ENCODE measurements at regions not wholly inside any gene's neighbourhood (a gene's known extent, or its start where the extent isn't known, plus 50 kb on each side); places are given as distances from the start of the nearest gene placed in this dataset.

GRCh38 chr4:22573198-22573597 is 57.3 kb upstream of the ADGRA3 start:
- Mint-ChIP-seq H3K27ac (no peak overlapping the region), H3K27me3 (no peaks in the 10 kb centered on the region), H3K36me3 (no peaks in the 10 kb centered on the region), H3K4me3 (no peak overlapping the region), H3K4me1 (no peaks in the 10 kb centered on the region), H3K9me3 (peaks cover 3 to 25% (median 9%) of the 10 kb centered on the region in 7 donors)
- Histone ChIP-seq H3K36me3 (ENCODE audit: control insufficient read depth, insufficient read depth, low read length) (no peaks in the 10 kb centered on the region), H3K27me3 (ENCODE audit: control insufficient read depth, insufficient read depth, low read length) (no peaks in the 10 kb centered on the region), H3K4me3 (ENCODE audit: low read depth, low read length) (no peak overlapping the region), H3K4me1 (ENCODE audit: control insufficient read depth, insufficient read depth, low read length, poor library complexity, severe bottlenecking) (no peaks in the 10 kb centered on the region), H3K27ac (ENCODE audit: insufficient read depth, low read length, poor library complexity, severe bottlenecking) (no peak overlapping the region), H3K9me3 (ENCODE audit: control insufficient read depth in 2 of 2, low read length in 2 of 2) (peaks cover 6 to 15% of the 10 kb centered on the region in 2 experiments)
- DNase-seq (no peak), ATAC-seq (ENCODE audit: low read depth in 2 of 2) (no peak)

GRCh38 chr4:22573641-22574040 is 57.8 kb upstream of the ADGRA3 start:
- H3K9me3 ChIP-seq (ENCODE audit: control insufficient read depth in 2 of 2, low read length in 2 of 2): peaks cover 6 to 15% of the 10 kb centered on the region in 2 experiments
- H3K9me3 Mint-ChIP-seq: peaks cover 3 to 25% (median 9%) of the 10 kb centered on the region in 7 donors
- no peak overlapping the region for H3K27ac Mint-ChIP-seq
- ATAC-seq (ENCODE audit: low read depth in 2 of 2) (no peak), DNase-seq (no peak)
- no peaks in the 10 kb centered on the region for H3K27me3 ChIP-seq (ENCODE audit: control insufficient read depth, insufficient read depth, low read length)
- no peak overlapping the region for H3K27ac ChIP-seq (ENCODE audit: insufficient read depth, low read length, poor library complexity, severe bottlenecking)
- H3K4me3 Mint-ChIP-seq: no peak overlapping the region
- no peak overlapping the region for H3K4me3 ChIP-seq (ENCODE audit: low read depth, low read length)
- H3K36me3 Mint-ChIP-seq: no peaks in the 10 kb centered on the region
- no peaks in the 10 kb centered on the region for H3K27me3 Mint-ChIP-seq
- no peaks in the 10 kb centered on the region for H3K4me1 Mint-ChIP-seq
- H3K4me1 ChIP-seq (ENCODE audit: control insufficient read depth, insufficient read depth, low read length, poor library complexity, severe bottlenecking): no peaks in the 10 kb centered on the region
- no peaks in the 10 kb centered on the region for H3K36me3 ChIP-seq (ENCODE audit: control insufficient read depth, insufficient read depth, low read length)

- no peak overlapping the region for H3K27ac Mint-ChIP-seq
- H3K36me3 Mint-ChIP-seq: no peaks in the 10 kb centered on the region
- Histone ChIP-seq H3K4me1 (ENCODE audit: control insufficient read depth, insufficient read depth, low read length, poor library complexity, severe bottlenecking) (no peaks in the 10 kb centered on the region), H3K4me3 (ENCODE audit: low read depth, low read length) (no peak overlapping the region), H3K36me3 (ENCODE audit: control insufficient read depth, insufficient read depth, low read length) (no peaks in the 10 kb centered on the region), H3K27me3 (ENCODE audit: control insufficient read depth, insufficient read depth, low read length) (no peaks in the 10 kb centered on the region), H3K27ac (ENCODE audit: insufficient read depth, low read length, poor library complexity, severe bottlenecking) (no peak overlapping the region), H3K9me3 (ENCODE audit: control insufficient read depth in 2 of 2, low read length in 2 of 2) (peaks cover 6 to 15% of the 10 kb centered on the region in 2 experiments)
- DNase-seq (no peak), ATAC-seq (ENCODE audit: low read depth in 2 of 2) (no peak)
- H3K4me3 Mint-ChIP-seq: no peak overlapping the region
- no peaks in the 10 kb centered on the region for H3K27me3 Mint-ChIP-seq
- peaks cover 3 to 17% (median 9%) of the 10 kb centered on the region in 7 donors for H3K9me3 Mint-ChIP-seq
- H3K4me1 Mint-ChIP-seq: no peaks in the 10 kb centered on the region
Observed at GRCh38 chr4:22574424-22574823, 58.6 kb upstream of the ADGRA3 start.

- peaks cover 3 to 15% of the 10 kb centered on the region in 2 experiments for H3K9me3 ChIP-seq (ENCODE audit: control insufficient read depth in 2 of 2, low read length in 2 of 2)
- Mint-ChIP-seq H3K9me3 (peaks cover 3 to 15% (median 9%) of the 10 kb centered on the region in 7 donors), H3K27ac (no peak overlapping the region), H3K36me3 (no peaks in the 10 kb centered on the region), H3K4me1 (no peaks in the 10 kb centered on the region), H3K27me3 (no peaks in the 10 kb centered on the region), H3K4me3 (no peak overlapping the region)
- DNase-seq (no peak), ATAC-seq (ENCODE audit: low read depth in 2 of 2) (no peak)
- no peak overlapping the region for H3K27ac ChIP-seq (ENCODE audit: insufficient read depth, low read length, poor library complexity, severe bottlenecking)
- no peaks in the 10 kb centered on the region for H3K4me1 ChIP-seq (ENCODE audit: control insufficient read depth, insufficient read depth, low read length, poor library complexity, severe bottlenecking)
- H3K4me3 ChIP-seq (ENCODE audit: low read depth, low read length): no peak overlapping the region
- H3K36me3 ChIP-seq (ENCODE audit: control insufficient read depth, insufficient read depth, low read length): no peaks in the 10 kb centered on the region
- H3K27me3 ChIP-seq (ENCODE audit: control insufficient read depth, insufficient read depth, low read length): no peaks in the 10 kb centered on the region
Observed at GRCh38 chr4:22574880-22575279, 59.0 kb upstream of the ADGRA3 start.

GRCh38 chr4:22587253-22587652 is 71.4 kb upstream of the ADGRA3 start:
- H3K4me3 ChIP-seq (ENCODE audit: low read depth, low read length): no peak overlapping the region
- no peaks in the 10 kb centered on the region for H3K36me3 Mint-ChIP-seq
- H3K36me3 ChIP-seq (ENCODE audit: control insufficient read depth, insufficient read depth, low read length): no peaks in the 10 kb centered on the region
- no peaks in the 10 kb centered on the region for H3K9me3 ChIP-seq (ENCODE audit: control insufficient read depth in 2 of 2, low read length in 2 of 2)
- no peak overlapping the region for H3K27ac Mint-ChIP-seq
- no peaks in the 10 kb centered on the region for H3K4me1 Mint-ChIP-seq
- no peaks in the 10 kb centered on the region for H3K4me1 ChIP-seq (ENCODE audit: control insufficient read depth, insufficient read depth, low read length, poor library complexity, severe bottlenecking)
- ATAC-seq (ENCODE audit: low read depth in 2 of 2) (no peak), DNase-seq (no peak)
- no peak overlapping the region for H3K27ac ChIP-seq (ENCODE audit: insufficient read depth, low read length, poor library complexity, severe bottlenecking)
- no peaks in the 10 kb centered on the region for H3K27me3 ChIP-seq (ENCODE audit: control insufficient read depth, insufficient read depth, low read length)
- no peak overlapping the region for H3K4me3 Mint-ChIP-seq
- peaks cover 0 to 15% (median 6%) of the 10 kb centered on the region in 7 donors for H3K9me3 Mint-ChIP-seq
- H3K27me3 Mint-ChIP-seq: no peaks in the 10 kb centered on the region

GRCh38 chr4:22593933-22594332 is 78.1 kb upstream of the ADGRA3 start:
- H3K36me3 Mint-ChIP-seq: no peaks in the 10 kb centered on the region
- Histone ChIP-seq H3K4me1 (ENCODE audit: control insufficient read depth, insufficient read depth, low read length, poor library complexity, severe bottlenecking) (no peaks in the 10 kb centered on the region), H3K36me3 (ENCODE audit: control insufficient read depth, insufficient read depth, low read length) (no peaks in the 10 kb centered on the region), H3K27ac (ENCODE audit: insufficient read depth, low read length, poor library complexity, severe bottlenecking) (no peak overlapping the region), H3K4me3 (ENCODE audit: low read depth, low read length) (no peak overlapping the region), H3K27me3 (ENCODE audit: control insufficient read depth, insufficient read depth, low read length) (no peaks in the 10 kb centered on the region), H3K9me3 (ENCODE audit: control insufficient read depth in 2 of 2, low read length in 2 of 2) (peaks cover 0 to 2% of the 10 kb centered on the region in 2 experiments)
- H3K4me1 Mint-ChIP-seq: no peaks in the 10 kb centered on the region
- no peak overlapping the region for H3K4me3 Mint-ChIP-seq
- peaks cover 0 to 10% (median 2%) of the 10 kb centered on the region in 7 donors for H3K9me3 Mint-ChIP-seq
- H3K27ac Mint-ChIP-seq: no peak overlapping the region
- DNase-seq (no peak), ATAC-seq (ENCODE audit: low read depth in 2 of 2) (no peak)
- H3K27me3 Mint-ChIP-seq: no peaks in the 10 kb centered on the region

- Mint-ChIP-seq H3K27me3 (no peaks in the 10 kb centered on the region), H3K4me3 (no peak overlapping the region), H3K36me3 (no peaks in the 10 kb centered on the region), H3K27ac (no peak overlapping the region), H3K9me3 (peaks cover 0 to 6% (median 2%) of the 10 kb centered on the region in 7 donors), H3K4me1 (no peaks in the 10 kb centered on the region)
- Histone ChIP-seq H3K4me1 (ENCODE audit: control insufficient read depth, insufficient read depth, low read length, poor library complexity, severe bottlenecking) (no peaks in the 10 kb centered on the region), H3K4me3 (ENCODE audit: low read depth, low read length) (no peak overlapping the region), H3K9me3 (ENCODE audit: control insufficient read depth in 2 of 2, low read length in 2 of 2) (peaks cover 0 to 2% of the 10 kb centered on the region in 2 experiments), H3K27ac (ENCODE audit: insufficient read depth, low read length, poor library complexity, severe bottlenecking) (no peak overlapping the region), H3K27me3 (ENCODE audit: control insufficient read depth, insufficient read depth, low read length) (no peaks in the 10 kb centered on the region), H3K36me3 (ENCODE audit: control insufficient read depth, insufficient read depth, low read length) (no peaks in the 10 kb centered on the region)
- ATAC-seq (ENCODE audit: low read depth in 2 of 2) (no peak), DNase-seq (no peak)
Observed at GRCh38 chr4:22595684-22596083, 79.8 kb upstream of the ADGRA3 start.

GRCh38 chr4:22596409-22596808 is 80.5 kb upstream of the ADGRA3 start:
- H3K4me1 ChIP-seq (ENCODE audit: control insufficient read depth, insufficient read depth, low read length, poor library complexity, severe bottlenecking): no peaks in the 10 kb centered on the region
- Mint-ChIP-seq H3K27me3 (no peaks in the 10 kb centered on the region), H3K4me1 (no peaks in the 10 kb centered on the region), H3K4me3 (no peak overlapping the region), H3K36me3 (no peaks in the 10 kb centered on the region), H3K27ac (peak overlapping the region in 2 of 3 donors; percentile 44 to 45), H3K9me3 (peaks cover 0 to 6% (median 0%) of the 10 kb centered on the region in 7 donors)
- no peaks in the 10 kb centered on the region for H3K36me3 ChIP-seq (ENCODE audit: control insufficient read depth, insufficient read depth, low read length)
- no peaks in the 10 kb centered on the region for H3K27me3 ChIP-seq (ENCODE audit: control insufficient read depth, insufficient read depth, low read length)
- DNase-seq: no peak
- peaks cover 0 to 2% of the 10 kb centered on the region in 2 experiments for H3K9me3 ChIP-seq (ENCODE audit: control insufficient read depth in 2 of 2, low read length in 2 of 2)
- ATAC-seq (ENCODE audit: low read depth in 2 of 2): no peak
- H3K4me3 ChIP-seq (ENCODE audit: low read depth, low read length): no peak overlapping the region
- no peak overlapping the region for H3K27ac ChIP-seq (ENCODE audit: insufficient read depth, low read length, poor library complexity, severe bottlenecking)

Measured in CD4-positive, CD25-positive, alpha-beta regulatory T cell (primary cell).